NCI-H2196 treated with DMSO at 0.1 percent for 48 hours (cell line): ENCODE measurements at regions not wholly inside any gene's neighbourhood (a gene's known extent, or its start where the extent isn't known, plus 50 kb on each side); places are given as distances from the start of the nearest gene placed in this dataset.

Experiments
- DNase-seq: peaks from one replicate; lab custom pipeline; 2025; ENCODE audit not compliant: unreplicated experiment; lab: John Stamatoyannopoulos, UW

DNA sequence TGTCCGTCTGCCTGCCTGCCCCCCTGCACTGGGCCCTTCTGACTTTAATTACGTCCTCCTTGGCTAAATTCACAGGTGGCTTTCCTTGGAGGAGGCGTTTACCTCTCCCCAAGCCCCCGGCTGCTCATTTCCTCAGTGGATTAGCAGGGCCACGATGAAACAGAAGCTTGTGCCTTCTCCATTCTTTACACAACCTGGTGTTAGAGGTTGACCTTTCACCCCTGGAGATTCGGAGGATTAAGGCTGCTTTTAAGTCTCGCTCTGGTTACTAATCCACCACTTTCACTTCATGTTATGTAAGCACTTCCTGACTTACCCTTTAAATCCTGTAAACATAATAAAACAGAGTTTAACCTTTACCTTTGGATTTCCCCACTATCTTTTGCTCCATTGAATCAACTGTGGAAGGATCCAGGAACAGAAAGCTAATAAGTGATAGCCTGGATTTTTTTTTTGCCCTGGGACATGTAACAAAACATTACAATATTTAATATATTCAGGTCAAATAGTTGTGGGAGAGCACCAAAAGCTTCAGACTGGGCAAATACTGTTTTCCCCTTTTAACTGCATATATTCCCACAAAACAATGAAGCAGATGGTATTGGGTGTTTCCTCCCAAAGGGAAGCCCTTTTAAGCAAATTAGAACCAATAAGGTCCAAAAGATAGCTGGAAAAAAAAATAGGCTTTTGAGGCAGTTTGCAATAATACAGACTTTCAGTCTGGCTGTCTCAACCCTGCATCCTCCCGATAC lies 370.2 kb downstream of the EN1 start:
- DNase-seq = no peak

DNA sequence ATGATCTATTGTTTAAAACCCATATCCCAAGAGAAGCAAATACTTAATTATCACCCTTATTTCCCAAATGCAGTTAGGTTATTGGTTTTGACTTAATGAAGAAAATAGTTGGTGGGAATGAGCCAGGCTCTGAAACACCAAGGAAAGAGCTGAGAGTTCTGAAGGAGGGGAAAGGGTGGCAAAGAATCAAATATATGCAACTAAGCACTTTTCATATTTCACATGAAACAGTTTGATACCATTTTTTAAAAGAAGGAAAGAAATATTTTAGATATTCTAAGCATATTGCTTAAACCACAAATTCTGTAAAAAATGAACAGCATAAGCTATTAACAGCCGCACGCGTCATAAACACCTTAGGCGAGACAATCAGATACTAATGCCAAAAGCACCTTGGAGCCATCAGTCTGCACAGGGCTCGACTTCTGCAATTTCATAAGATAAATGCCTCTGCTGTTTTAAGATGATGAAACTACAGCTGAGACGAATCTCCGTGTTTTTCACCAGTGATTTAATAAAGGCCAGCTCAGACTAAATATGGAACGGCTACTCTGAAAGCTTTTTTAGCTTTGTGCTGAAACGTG lies 371.7 kb downstream of the EN1 start:
- no peak for DNase-seq

DNA sequence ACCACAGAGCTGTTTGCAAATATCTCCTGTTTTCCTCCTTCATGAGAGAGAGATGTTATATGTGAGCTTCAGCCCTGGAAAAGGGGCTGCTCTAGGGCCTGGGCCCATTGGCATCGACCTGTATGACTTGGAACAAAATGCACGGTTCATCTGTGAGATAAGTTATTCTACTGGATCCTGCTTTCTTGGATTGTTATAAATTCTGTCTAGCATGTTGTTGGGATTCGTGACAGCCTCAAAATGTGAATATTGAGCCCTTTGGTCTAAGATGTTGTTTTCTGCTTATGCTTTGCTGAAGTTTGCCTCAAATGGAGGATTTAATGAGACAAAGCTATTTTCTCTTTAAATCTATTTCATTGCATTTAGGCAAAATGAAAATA lies 372.9 kb downstream of the EN1 start:
- DNase-seq = no peak

DNA sequence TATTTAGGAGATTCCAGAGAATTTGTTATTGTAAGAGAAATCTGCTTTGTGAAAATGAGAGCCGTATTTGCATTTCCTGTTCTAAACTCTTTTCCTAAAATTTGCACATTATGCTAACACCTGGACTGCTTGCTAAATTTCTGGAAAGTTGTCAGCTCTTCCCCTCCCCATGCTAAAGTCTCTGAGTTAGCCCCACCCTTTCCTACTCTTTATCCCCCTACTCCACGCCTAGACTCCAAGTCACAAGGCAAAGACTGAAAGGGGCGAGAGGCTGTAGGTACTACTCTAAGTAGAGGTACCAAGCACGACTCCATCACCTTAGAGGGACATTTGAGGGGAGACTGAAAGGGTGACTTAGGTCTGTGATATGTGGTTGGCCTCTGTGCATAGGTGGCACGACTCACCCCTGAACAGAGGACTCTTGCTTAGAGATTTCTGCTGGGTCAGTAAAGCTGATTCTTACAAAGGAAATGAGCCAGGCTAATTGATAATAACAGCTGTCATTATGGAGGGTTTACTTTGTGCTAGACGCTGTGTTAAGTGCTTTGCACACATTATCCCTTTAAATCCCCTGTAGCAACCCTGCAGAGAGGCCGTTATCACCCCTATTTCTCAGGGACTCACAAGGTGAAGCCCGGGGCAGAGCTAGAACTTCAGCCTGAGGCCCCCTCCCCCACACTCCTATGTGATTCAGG lies 373.5 kb downstream of the EN1 start:
- DNase-seq = no peak

DNA sequence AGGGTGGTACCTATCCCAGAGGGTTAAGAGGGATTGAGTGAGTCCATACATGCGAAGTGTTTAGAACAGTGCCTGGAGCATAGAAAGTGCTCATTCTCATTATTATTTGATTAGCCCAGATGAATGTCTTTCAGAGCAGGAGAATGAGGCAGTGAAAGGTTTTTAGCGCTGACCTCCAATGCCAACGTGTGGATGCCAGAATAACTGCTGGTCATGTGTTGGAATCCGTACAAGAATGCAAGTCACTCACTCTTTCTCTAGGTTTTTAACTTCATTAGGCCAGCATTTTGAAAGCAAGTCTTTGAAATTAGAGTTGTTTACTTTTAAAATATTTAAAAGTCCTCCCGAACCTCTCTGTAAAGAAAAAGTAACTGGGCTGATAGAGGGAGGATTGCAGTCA lies 374.2 kb downstream of the EN1 start:
- DNase-seq = no peak

DNA sequence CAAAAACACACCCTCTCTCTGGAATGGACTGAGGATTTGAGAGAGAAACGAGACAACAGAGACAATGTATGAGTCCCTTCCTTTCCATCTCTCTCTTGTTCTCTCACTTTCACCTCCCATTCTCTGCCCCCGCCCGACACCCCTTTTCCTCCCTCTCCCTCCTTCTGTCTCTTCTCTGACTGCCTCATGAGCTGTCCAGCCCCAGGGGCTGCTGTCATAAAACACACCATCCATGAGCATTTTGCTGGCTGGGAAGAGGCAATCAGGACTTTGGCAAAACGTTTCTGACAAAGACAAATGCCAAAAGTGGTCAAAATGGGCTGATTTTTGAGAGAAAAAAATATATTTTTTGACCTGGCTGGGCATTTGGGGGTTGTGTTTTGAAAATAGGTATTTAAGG lies 377.2 kb downstream of the EN1 start:
- DNase-seq = no peak

DNA sequence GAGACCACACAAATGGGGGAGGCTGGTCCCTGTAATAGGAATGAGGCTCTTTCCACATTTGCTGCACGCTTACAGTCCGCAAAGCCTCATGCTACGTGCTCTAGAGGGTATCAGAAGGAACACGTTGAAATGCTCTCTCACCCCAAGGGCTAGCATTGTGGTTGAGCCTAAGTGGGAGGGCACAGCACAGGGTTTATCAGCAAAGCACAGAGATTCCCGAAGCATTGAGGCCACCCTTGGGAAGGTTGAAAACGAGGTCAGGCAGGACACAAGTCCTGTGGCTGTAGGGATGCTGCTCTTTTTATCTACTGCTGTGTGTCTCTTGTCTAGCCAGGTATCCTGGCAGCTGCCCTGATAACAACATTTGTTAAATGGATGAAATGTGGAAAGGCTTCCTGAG lies 378.3 kb downstream of the EN1 start:
- no peak for DNase-seq

DNA sequence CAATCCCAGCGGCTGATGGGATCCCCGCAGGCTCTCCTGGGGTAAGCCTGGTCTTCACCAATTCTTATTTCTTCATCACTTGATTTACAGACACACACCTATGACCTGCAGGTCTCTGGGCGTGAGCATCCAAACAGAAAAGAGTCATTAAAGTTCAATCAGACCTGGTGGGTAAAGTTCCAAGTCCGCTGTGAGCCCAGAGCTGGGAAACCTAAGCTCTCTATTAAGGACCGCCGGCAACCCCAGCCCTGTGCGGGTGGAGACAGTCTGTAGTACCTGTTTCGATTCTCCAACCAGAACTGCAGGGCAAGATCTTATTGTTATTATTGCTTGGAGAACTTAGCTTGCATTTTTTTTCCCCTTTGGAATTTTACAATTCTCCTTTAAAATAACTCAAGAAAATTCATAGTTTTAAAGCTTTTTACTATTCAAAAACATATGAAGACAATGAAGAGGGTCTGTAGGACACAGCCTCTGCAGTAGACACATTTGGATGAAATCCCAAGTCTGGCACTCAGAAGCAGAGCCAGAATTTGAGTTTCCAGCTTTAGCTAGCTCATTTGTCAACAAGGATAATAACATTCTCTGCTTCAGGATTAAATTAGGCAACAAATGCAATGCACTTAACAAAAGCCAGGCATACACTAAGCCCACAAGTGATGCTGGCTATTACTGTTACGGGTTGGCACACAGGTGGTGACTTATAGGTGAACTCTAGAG lies 376.4 kb downstream of the INSIG2 start:
- DNase-seq = no peak

DNA sequence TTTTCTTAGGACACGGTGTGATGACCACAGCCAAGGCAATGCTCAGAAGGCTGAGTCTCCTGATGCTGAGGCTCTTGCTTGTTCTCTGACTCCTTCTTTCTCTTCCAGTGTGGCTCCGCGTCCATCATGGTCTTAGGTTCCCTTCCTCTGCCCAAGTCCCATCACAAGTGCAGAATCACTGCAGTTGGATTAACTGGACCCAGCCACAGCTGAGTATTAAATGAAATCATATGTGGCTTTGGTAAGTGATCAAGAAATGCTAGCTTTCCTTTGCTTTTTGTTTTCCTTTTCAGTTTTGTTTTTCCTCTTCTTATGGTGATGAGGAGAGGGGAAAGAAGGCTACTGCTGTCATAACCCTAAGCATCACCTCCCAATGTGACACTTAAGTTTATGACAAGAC lies 375.8 kb downstream of the INSIG2 start:
- DNase-seq = no peak

DNA sequence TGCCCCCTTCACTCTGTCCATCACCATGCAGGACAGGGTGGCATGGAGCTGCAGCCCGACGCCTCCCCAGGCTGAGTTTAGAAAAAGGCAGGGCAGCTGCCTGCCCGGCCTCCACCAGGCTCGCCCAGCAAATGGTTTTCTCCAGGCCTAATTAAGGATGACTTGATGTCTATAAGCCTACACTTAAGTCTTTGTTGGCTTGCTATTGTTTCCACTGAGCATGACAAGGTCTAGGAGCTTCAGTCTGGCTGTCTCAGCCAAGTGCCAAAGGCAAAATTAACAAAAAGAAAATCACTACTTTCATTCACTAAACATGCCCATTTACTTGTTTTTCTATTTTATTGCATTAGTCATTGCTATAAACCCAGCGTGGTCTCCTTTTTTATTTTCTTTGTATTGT lies 372.2 kb downstream of the INSIG2 start:
- no peak for DNase-seq

DNA sequence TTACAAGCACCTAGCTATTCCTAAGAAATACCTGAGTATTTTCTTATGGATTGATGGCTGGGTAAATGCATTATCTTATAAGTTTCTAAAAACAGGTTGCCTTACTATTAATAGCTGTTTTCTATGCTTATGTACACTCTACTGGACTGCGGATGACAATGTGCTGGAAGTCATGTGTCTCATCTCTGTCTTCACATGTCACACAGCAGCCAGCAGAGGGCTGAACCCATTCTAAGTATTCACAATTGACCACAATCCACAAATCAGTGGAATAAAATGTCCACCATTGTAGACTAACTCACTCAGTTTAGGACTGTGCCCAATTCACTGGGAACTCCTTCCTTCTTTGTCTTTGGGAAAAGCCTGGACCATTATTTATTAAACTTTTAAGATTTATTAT lies 371.2 kb downstream of the INSIG2 start:
- no peak for DNase-seq

DNA sequence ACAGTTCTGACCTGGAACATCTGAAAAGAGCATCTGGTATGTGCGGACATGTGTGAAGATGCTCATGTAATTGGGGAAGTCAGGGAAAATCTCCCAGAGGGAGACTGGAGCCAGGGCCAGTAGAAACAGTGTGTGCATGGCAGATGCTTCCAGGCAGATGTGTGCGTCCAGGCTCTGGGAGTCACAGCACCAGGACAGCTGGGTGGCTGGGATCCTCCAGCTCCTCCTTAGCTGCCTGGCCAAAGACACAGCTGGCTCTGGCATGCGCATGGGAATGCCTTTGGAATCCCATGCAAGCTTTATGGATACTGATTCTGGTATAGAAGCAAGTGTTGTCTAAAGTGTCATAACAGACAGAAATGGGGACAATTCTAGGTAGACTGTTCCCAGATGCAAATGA lies 369.7 kb downstream of the INSIG2 start:
- DNase-seq = no peak

DNA sequence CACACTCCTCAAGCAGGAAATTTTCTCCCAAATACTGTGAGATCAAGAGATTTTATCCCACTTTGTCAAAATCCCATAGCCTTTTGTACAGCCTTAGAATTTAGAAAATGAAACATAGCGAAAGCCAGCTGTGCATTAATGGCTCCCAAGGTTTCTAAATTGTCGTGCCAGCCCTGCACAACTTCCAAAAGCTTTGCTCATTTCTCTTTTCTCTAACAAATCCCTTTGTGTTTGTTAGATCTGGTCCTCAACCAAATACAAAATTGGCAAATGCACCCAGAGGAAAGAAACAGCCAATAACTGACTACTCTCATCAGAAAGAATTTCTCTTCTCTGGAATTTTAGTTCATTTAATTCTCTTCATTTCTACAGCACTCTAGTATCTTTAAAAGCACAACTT lies 361.1 kb downstream of the INSIG2 start:
- DNase-seq = no peak

DNA sequence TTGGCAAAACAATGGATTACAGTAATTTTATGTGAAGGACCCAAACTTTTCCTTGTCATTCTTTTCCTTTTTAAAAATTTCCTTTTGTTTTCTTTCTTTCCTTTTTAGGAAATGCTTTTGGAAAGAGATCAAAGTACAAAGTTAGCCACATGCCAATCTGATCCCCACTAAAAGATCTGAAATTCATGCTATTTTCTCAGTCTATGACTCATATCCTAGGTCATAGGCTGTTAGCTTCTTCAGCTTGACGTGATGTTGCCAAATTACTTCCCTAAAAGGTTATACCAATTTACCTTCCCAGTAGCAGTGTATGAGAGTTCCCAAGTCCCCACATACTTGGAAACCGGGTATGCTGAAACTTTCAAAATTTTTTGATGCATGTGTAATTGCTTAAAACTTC lies 355.3 kb downstream of the INSIG2 start:
- no peak for DNase-seq

DNA sequence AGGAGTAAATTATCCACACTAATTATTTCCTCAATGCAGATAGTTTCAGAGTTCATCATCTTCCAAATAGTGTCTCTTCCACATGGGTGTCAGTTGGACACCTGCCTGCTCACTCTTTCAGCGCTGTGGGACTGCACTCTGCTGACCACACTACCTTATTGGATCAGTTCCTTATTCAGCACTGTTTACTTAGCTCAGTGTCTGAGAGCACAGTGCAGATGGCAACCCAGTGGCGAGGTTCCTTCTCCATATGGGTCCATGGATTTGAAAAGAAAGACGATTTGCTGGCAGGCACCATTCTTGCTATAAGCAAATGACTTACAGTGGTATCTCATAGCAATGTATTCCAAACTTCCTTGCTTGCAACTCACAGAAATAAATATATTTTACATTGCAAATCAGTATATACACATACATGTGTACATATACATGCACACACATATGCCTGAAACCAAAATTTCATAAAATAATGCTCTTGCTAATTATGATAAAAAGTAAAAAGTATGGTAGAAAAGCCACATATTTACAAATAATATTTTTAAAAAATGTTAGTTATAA lies 354.8 kb downstream of the INSIG2 start:
- no peak for DNase-seq

DNA sequence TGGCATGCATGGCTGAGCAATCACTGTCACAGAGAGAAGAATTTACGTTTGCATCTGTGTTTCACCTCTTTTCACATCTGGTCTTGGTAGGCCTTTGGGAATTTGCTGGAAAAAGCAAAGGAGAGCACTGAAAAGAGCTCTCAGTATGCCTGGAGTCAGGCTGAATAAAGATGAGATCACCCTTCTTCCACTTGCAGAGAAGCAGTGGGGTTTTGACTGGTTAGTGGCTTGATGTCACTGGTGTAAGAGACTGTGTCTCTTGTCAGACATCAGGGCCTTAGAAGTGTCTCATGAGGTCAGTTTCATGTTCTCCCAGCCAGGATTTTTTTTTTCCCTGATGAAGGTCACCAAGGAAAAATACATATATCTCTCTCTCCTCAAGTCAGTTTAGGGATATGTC lies 353.8 kb downstream of the INSIG2 start:
- no peak for DNase-seq

DNA sequence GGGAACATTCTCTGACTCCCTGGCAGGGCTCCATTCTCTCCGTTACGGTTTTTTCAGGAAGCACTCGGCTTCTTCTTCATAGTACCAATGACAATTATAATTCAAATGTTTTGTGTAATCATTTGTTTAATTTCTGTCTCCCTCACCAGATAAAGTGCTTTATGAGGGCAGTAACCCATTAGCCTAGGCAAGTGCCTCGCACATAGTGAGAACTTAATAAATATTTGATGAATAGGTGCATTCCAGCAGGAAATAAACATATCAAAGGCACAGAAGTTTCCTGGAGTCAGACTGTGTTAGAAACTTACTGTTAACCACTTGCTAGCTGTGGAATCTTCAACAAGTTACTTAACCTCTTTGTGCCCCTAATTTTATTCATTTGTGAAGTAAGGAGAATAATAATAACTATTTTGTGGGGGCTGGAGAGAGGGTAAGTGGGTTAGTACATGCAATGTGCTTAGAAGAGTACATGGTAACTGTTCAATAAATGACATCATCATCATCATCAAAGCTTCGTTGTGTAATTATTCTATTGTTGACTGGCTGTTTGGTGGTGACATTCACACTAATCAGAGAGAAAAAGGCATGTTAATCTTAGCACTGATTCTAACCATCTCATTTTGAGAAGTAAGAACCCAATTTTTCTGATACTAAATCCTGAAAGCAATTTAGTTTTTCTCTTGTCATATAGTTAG lies 352.3 kb downstream of the INSIG2 start:
- DNase-seq = no peak

DNA sequence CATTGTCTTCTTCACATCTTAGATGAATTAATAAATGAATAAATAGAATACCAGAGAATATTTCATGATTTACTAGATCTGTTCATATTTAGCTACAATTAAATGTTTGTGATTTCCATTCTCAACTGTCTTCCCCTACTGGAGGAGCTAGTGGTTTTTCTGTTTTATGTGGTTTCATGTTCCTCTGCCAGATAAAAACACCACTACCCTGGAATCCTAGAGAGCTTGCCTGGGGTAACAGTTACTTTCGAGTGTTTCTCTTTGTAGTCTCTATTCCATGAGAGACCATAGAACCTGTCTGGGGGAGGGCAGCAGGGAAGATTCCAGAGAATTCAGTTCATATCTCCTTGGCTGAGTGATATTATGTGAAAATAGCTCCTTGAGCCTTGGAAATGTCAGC lies 349.2 kb downstream of the INSIG2 start:
- no peak for DNase-seq

DNA sequence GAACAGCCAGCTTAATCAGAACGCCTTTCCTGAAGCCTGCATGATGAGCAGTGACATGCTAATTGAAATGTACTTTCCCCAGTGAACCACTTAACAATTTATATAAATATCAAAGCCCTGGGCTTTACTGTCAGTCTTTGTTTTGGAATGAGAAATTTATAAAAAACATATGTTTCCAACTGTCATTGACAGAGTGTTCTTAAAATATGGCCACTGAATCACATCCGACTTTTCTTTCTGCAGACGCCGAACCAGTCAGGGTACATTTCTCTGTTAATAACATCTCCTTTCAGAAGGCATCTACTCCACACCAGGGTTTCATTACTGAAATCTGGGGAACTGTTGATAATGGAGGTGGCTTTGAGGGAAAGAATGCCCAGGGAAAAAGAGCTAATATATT lies 343.7 kb downstream of the INSIG2 start:
- DNase-seq = no peak

DNA sequence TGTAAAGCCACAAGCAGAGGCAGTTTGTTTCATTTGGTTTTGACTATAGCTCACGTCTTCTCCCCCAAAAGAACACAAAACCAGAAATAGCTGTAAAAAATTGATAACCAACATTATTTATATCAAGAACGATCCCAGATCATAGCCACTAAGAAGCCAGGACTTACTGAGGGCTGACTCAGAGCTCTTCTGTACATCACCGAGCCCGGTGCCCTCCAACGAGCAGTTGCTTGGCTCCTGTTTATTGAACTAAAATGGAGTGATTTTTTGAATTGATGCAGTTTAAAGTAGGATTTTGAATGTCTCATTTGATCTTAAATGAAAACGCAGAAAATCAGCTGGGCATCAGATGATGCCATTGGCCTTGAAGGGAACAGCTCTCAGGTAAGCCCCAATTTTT lies 343.3 kb downstream of the INSIG2 start:
- no peak for DNase-seq

DNA sequence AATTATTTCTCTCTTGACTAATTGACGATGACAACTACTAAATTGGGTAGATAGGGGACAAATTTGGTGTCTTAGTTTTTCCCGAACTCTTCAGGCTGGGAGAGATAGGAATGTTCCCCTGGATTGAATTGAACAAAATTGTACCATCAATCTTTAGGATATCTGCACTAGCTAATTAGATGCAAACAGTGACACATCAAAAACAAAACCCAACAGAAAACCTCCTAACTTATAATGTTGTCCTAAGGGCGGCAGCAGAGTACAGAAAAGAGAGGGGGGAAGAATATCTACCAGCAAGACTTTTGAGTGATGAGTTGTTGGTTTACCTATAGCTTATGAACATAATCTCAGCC lies 342.9 kb downstream of the INSIG2 start:
- no peak for DNase-seq
